ENCODE measurements at regions not wholly inside any gene's neighbourhood (a gene's known extent, or its start where the extent isn't known, plus 50 kb on each side); places are given as distances from the start of the nearest gene placed in this dataset.
"Not testable (repeated sequence)": the region's sequence is repeated elsewhere in the genome, so short reads cannot be mapped to it uniquely, and the experiment has no call there.

- DNase-seq: no peak
Observed at GRCh38 chr13:50228527-50228926, 213.3 kb downstream of the KCNRG start.

GRCh38 chr13:50229960-50230661 is 214.9 kb downstream of the KCNRG start:
- no peak for DNase-seq

- DNase-seq: no peak
Observed at GRCh38 chr13:50230662-50230978, 215.4 kb downstream of the KCNRG start.

GRCh38 chr13:50233574-50233973 is 218.3 kb downstream of the KCNRG start:
- not testable (repeated sequence) for DNase-seq

GRCh38 chr13:50235604-50236342 is 220.5 kb downstream of the KCNRG start:
- no peak for DNase-seq

- no peak for DNase-seq
Observed at GRCh38 chr13:50236898-50237318, 221.7 kb downstream of the KCNRG start.

GRCh38 chr13:50238922-50239321 is 223.7 kb downstream of the KCNRG start:
- no peak for DNase-seq

- DNase-seq: no peak
Observed at GRCh38 chr13:50241479-50241878, 226.2 kb downstream of the KCNRG start.

GRCh38 chr13:50243931-50244330 is 228.7 kb downstream of the KCNRG start:
- no peak for DNase-seq

GRCh38 chr13:50244355-50244712 is 229.1 kb downstream of the KCNRG start:
- no peak for DNase-seq

GRCh38 chr13:50244713-50245574 is 229.7 kb downstream of the KCNRG start:
- DNase-seq: no peak

GRCh38 chr13:50247223-50247622 is 232.0 kb downstream of the KCNRG start:
- no peak for DNase-seq

GRCh38 chr13:50248516-50249143 is 233.4 kb downstream of the KCNRG start:
- DNase-seq: no peak

- DNase-seq: no peak
Observed at GRCh38 chr13:50249144-50249521, 233.9 kb downstream of the KCNRG start.

- DNase-seq: no peak
Observed at GRCh38 chr13:50250401-50250800, 235.2 kb downstream of the KCNRG start.

- DNase-seq: no peak
Observed at GRCh38 chr13:50255639-50256038, 240.4 kb downstream of the KCNRG start.

- DNase-seq: not testable (repeated sequence)
Observed at GRCh38 chr13:50256536-50257321, 241.5 kb downstream of the KCNRG start.

GRCh38 chr13:50257646-50258045 is 242.4 kb downstream of the KCNRG start:
- DNase-seq: no peak

GRCh38 chr13:50261130-50261901 is 246.1 kb downstream of the KCNRG start:
- DNase-seq: no peak

GRCh38 chr13:50267066-50267465 is 251.8 kb downstream of the KCNRG start:
- no peak for DNase-seq

GRCh38 chr13:50267917-50268316 is 252.7 kb downstream of the KCNRG start:
- no peak for DNase-seq
